GM19468 (cell line): ENCODE measurements at regions not wholly inside any gene's neighbourhood (a gene's known extent, or its start where the extent isn't known, plus 50 kb on each side); places are given as distances from the start of the nearest gene placed in this dataset.

ENCODE experiments used
- ATAC-seq: cut with Tn5 transposase; IDR thresholded peaks from one replicate; pipeline ENCODE4 v1.9.1; 2021; ENCODE audit warnings: mild to moderate bottlenecking, moderate library complexity, moderate number of reproducible peaks; ENCODE audit not compliant: unreplicated experiment; ENCODE audit errors: extremely low read depth

- ATAC-seq = no peak
Measured at GRCh38 chr9:108724652-108725051, 131.1 kb downstream of the ACTL7B start.

DNA sequence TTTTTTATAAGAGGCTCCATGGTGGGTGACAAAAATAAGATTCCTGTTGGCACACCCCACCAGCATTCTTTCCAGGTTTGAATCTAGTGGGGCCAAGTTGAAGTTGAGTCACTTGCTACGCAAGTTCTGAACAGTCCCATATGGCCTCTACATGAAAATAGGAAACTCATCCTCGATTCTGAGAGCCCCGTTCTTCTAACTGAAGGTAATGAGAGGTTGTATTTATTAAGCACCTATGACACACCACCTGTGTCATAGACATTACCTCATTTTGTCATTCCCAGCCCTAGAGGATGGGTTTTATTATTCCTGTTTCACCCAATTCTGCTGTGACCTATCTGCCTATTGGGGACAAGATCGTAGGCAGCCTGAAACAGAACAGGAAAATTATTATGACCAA is 131.7 kb downstream of the ACTL7B start:
- no peak for ATAC-seq

DNA sequence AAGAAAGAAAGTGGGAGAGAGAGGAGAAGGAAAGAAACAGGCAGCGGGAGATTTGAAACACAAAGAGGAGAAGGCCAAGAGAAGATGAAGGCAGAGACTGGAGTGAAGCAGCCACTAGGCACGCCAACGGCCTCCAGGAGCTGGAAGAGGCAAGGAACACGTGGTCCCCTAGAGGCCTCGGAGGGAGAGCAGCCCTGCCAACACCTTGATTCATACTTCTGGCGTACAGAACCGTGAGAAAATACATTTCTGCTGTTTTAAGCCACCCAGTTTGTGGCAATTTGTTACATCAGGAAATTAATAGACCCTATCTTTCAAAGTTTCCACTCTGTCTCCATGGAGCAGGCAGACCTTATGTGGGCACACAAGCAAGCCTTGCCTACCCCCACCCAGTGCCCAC is 133.4 kb downstream of the ACTL7B start:
- no peak for ATAC-seq

DNA sequence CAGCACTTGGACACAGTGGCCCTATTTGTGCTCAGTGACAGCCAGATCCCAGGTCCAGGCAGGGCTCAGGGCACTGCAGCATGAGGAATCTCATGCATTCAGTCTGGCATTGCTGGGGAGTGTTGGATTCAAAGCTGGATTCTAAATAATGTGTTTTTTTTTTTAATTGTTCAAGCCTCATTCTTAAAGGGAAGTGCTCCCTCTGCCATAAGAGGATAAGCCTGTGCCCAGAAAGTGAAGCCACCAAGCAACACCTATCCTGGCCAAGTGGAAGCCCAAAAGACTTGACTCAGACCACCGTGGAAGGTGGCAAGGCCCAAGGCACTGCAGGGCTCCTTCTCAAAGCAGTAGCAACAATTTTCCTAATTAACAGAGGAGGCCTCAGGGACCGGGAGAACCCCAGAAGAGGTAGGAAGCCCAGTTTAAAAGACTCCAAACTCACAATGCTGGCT is 135.6 kb downstream of the ACTL7B start:
- no peak for ATAC-seq

GRCh38 chr9:108710424-108710823 is 145.4 kb downstream of the ACTL7B start:
- ATAC-seq = no peak

DNA sequence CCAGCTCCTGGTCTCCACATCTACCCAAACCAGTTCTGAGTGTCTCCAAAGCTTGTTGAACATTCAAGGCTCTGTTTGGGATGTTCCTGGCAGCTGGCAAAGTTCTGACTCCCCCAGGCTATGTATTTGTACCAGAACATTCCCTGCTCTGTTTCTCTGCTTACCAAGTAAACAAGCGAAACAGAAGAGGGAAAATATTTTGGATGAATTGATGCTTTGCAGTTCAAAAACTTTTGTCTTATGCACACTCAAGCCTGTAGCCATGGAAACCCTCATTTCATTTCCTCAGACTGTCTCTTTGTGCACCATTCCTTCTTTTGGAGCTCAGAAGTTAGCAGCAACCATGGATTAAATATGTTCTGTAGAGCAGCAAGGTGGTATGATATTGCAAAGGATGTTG is 145.8 kb downstream of the ACTL7B start:
- no peak for ATAC-seq

- no peak for ATAC-seq
Measured at GRCh38 chr9:108709126-108709525, 146.7 kb downstream of the ACTL7B start.

GRCh38 chr9:108708448-108708847 is 147.3 kb downstream of the ACTL7B start:
- no peak for ATAC-seq

DNA sequence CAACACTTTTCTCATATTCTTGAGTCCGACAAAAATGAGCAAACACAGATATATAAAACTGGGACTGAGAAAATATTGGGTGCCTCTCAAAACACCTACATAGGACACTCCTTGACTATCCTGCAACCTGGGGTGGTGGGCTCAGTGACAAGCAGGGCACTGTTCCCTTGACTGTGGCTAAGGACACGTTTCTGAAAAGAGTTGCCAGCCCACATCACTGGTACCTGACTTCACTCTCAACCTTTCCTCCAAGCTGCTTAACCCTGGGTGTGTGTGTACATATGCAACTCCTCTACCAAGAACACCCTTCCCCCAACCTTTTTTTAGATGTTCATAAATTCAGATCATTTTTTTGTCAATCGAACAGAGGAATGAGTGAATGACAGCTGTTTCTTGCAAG is 148.7 kb downstream of the ACTL7B start:
- ATAC-seq = no peak

- no peak for ATAC-seq
Measured at GRCh38 chr9:108704156-108704852, 151.5 kb downstream of the ACTL7B start.

GRCh38 chr9:108703429-108703828 is 152.4 kb downstream of the ACTL7B start:
- no peak for ATAC-seq

DNA sequence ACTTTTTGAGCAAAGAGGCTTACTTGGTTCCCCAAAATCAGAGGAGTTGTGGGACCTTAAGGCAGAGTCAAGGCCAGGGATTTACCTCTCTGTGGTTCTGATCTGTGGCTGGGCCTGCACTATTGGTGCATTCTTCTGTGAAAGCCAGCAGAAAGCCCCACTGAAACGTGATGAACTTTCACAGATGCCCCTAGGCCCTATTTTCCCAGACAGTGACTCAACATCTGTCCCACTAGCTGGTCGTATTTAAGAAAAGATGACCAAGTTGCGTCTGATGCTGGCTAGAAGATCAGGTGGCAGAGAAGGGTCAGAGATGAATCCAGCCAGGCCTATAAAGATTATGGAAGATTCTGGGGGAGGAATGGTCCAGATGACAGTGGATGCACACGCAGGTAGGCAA is 153.1 kb downstream of the ACTL7B start:
- no peak for ATAC-seq

- no peak for ATAC-seq
Measured at GRCh38 chr9:108698801-108699200, 157.0 kb downstream of the ACTL7B start.

DNA sequence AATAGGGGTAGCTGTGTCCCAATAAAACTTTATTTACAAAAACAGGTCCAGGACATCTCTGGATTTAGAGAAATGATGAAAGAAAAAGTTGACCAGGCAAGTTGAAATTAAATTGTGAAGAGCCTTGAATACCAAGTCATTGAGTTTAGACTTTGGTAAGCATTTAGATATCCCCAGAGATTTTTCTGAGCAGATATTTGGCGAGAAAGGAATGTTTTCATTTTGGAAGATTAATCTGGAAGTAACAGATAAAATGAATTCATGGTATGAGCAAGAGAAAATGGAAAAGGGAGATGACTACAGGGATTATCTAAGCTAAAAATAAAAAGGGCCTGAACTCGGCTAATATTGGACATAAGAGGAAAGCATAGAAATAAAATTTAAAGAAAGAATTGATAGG is 157.6 kb downstream of the ACTL7B start:
- no peak for ATAC-seq

GRCh38 chr9:108696156-108696555 is 159.6 kb downstream of the ACTL7B start:
- no peak for ATAC-seq

DNA sequence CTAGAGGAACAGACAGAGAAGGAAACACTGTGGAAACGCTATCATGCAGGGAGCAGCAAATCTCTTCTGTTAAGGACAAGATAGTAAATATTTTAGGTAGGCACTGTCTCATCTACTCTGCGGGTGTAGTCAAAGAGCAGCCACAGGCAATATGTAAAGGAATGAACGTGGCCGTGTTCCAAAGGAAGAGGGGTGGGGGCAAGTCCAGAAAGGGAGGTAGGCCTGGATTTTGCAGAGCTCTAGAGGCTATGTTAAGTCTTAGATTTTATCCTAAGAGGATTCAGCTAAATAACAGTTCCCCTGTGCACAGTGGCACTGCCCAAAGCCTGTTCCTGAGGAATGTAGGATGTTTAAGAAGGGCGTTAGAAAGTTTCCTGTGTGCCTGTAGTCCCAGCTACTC is 161.6 kb downstream of the ACTL7B start:
- ATAC-seq = no peak

DNA sequence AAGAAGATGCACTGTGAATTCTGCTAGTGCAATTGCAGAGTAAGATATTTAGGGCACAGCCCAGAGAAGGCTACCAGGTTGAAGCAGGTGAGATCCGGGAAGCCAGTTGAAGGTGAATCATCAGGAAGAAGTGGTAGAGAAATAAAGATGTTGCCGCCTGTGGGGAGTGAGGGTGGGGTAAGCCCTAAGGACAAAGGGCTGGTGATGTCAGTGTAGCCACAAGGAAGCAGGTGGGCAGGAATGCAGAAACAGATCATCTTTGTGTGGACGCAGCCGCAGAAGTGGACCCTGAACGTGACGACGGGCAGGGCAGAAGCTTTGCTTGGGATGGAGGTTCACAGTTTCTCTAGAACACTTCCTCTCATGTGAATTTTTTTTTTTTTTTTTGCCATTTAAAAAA is 164.2 kb downstream of the ACTL7B start:
- ATAC-seq = no peak

DNA sequence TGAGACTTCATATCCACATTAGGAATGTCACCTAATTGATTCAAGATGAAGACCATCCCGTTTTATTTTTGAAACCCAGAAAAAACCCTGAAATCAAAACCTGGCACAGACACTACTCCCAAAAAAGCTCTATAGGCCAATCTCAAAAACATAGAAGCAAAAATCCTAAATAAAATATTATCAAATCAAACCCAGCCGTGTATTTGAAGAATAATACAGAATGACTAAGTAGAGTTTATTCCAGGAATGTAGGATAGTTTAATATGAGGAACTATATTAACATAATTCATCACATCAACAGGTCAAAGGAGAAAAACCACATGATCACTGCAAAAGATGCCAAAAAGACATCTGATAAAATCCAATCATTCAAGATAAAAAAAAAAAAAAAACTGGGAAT is 167.1 kb downstream of the ACTL7B start:
- no peak for ATAC-seq

DNA sequence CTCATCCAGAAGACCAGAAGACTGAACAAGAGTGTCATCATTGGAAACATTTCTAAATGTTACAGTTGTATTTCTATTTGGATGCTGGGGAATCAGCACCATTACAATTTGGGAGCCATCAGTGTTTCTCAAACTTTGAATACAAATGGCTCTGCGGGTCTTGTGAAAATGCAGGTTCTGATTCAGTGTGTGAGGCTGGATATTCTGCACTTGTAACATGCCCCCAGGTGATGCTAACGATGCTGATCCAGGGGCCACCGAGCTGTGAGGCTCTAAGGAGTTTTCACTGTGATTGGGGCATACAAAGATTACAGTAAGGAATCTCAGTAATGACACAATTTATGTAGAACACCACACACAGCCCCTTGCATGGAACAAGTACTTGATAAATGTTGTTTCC is 167.7 kb downstream of the ACTL7B start:
- ATAC-seq = no peak

DNA sequence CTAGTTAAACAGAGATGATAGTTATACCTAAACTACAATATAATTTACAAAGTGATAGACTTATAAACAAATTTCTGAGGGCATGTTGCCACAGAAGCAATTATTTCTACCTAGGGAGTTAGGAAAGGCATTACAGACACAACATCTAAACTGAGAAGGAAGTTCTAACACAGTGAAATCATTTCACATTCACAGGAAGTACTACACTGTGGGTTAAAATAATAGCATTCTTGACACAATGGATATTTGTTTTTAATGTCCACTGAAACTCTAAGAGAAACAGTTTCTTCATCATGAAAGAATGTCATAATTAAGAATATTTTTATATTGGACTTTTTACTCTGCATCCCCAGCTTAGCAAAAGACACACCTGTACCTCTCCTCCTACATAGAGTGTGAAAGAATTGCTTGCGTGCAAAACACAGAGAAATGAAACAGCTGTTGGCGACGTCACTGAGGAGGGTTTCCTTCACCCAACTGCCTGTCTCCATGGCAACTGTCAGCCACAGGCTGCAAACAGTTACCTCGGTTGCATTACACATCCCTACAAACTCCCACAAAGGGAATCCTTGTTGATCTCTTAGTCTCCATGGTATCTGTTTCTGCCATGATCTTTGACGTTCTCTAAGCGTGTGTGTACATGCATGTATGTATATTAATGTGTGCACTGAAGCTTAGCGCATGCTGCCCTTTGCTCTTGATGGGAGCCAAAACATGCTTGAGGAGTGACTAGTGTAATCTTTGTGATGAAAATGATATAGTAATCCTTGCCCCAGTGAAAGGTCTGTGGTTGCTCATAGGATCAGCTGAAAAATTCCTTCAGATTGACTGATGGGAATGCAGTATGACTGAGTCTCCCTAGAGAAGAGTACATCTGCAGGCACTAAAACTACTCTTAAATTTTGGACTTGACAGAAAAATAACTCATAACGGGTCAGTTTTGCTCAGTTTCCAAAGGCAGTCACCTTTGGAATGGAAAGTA is 168.5 kb downstream of the ACTL7B start:
- ATAC-seq = no peak

GRCh38 chr9:108684288-108685025 is 171.3 kb downstream of the ACTL7B start:
- no peak for ATAC-seq
